ENCODE measurements at regions not wholly inside any gene's neighbourhood (a gene's known extent, or its start where the extent isn't known, plus 50 kb on each side); places are given as distances from the start of the nearest gene placed in this dataset.

DNA sequence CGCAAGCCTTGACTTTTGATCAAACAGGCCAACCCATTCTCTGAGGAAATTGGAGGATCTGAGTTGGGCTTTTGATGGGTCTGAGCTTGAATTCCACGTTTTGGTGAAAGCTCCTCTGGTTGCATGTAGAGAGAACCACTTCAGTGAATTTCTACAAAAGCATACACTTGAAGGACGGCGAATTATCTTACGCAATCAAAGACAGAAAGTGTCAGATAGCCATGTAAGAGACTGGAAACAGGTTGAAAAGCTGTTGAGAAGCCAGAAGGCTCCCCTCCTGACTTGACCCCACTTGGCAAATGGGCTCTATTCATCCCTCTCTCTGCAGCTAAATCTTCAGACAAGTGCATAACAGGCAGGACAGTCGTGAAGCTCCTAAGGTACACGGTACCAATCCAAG, 809.1 kb downstream of the BCL11B start (continued):
- no peak for TF ChIP-seq ZNF423 (CRISPR knock-in tag; IDR thresholded peaks at IDR 0.05)

DNA sequence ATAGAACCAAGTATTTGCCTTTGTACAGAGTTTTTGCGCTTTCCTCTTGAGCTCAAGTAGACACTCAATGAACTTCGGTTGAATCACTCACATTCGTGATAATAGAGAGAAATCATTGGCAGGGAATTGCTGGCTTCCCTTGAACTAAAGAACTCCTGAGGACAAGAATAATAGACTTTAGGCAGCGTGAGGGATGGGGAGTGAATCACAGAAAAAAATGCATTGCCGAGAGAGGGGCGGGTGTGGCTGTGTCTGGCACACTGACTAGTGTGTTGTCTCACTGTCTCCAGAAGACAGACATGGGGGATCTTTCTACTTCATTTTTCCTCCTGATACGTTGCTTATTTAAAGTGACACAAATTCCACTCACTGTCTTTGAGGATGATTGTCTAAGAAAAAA, 805.2 kb downstream of the BCL11B start:
- Mint-ChIP-seq H3K4me3 (no peak overlapping the region), H3K4me1 (peaks cover 6% of the 10 kb centered on the region), H3K27me3 (ENCODE audit: low read depth) (peaks cover 2% of the 10 kb centered on the region; the same call in 1 of the 2 replicates), H3K27ac (no peak overlapping the region), H3K36me3 (no peaks in the 10 kb centered on the region), H3K9me3 (peaks cover 16% of the 10 kb centered on the region)
- ChIA-PET CTCF (no interaction called here), POLR2A (no interaction called here)
- DNase-seq (ENCODE audit: low spot score): no peak
- no peak for ATAC-seq
- TF ChIP-seq ATF3 (CRISPR knock-in tag; conservative IDR thresholded peaks at IDR 0.05): no peak
- TF ChIP-seq CDX4 (CRISPR knock-in tag; IDR thresholded peaks at IDR 0.05; ENCODE audit: borderline replicate concordance): no peak
- no peak for TF ChIP-seq SMAD3 (CRISPR knock-in tag; IDR thresholded peaks at IDR 0.05; ENCODE audit: borderline replicate concordance)
- no peak for TF ChIP-seq KAT7 (CRISPR knock-in tag; IDR thresholded peaks at IDR 0.05; ENCODE audit: borderline replicate concordance)
- TF ChIP-seq HMGXB4 (CRISPR knock-in tag; IDR thresholded peaks at IDR 0.05): no peak
- no peak for TF ChIP-seq NFATC4 (CRISPR knock-in tag; IDR thresholded peaks at IDR 0.05)
- no peak for TF ChIP-seq ETV6 (CRISPR knock-in tag; IDR thresholded peaks at IDR 0.05)
- no peak for TF ChIP-seq ERG (CRISPR knock-in tag; IDR thresholded peaks at IDR 0.05)
- TF ChIP-seq HMGA2 (CRISPR knock-in tag; IDR thresholded peaks at IDR 0.05): no peak
- TF ChIP-seq MYBL2 (CRISPR knock-in tag; IDR thresholded peaks at IDR 0.05): no peak
- TF ChIP-seq NR3C1 (CRISPR knock-in tag; conservative IDR thresholded peaks at IDR 0.05; ENCODE audit: low read depth): no peak
- TF ChIP-seq ZNF219 (CRISPR knock-in tag; IDR thresholded peaks at IDR 0.05; ENCODE audit: borderline replicate concordance): no peak
- TF ChIP-seq NR1H2 (CRISPR knock-in tag; IDR thresholded peaks at IDR 0.05): no peak

GRCh38 chr14:98470663-98471062, 801.3 kb downstream of the BCL11B start:
- H3K27me3 Mint-ChIP-seq (ENCODE audit: low read depth): no peaks in the 10 kb centered on the region
- no peak overlapping the region for H3K27ac Mint-ChIP-seq
- H3K36me3 Mint-ChIP-seq: no peaks in the 10 kb centered on the region
- DNase-seq (ENCODE audit: low spot score): no peak
- ChIA-PET CTCF (no interaction called here), POLR2A (no interaction called here)
- ATAC-seq: no peak
- H3K4me3 Mint-ChIP-seq: no peak overlapping the region
- peaks cover 6% of the 10 kb centered on the region for H3K4me1 Mint-ChIP-seq
- H3K9me3 Mint-ChIP-seq: peaks cover 12% of the 10 kb centered on the region
- TF ChIP-seq ETV6 (CRISPR knock-in tag; IDR thresholded peaks at IDR 0.05) (no peak), ZNF232 (CRISPR knock-in tag; IDR thresholded peaks at IDR 0.05) (no peak), IRF2 (CRISPR knock-in tag; IDR thresholded peaks at IDR 0.05; ENCODE audit: borderline replicate concordance, low read depth) (no peak), GRHL2 (CRISPR knock-in tag; IDR thresholded peaks at IDR 0.05; ENCODE audit: insufficient replicate concordance, severe bottlenecking) (no peak), JUN (CRISPR knock-in tag; IDR thresholded peaks at IDR 0.05) (no peak), STAT6 (CRISPR knock-in tag; conservative IDR thresholded peaks at IDR 0.05; ENCODE audit: low read depth) (no peak), CREM (CRISPR knock-in tag; IDR thresholded peaks at IDR 0.05) (no peak)
- TF ChIP-seq, protein P1, sequence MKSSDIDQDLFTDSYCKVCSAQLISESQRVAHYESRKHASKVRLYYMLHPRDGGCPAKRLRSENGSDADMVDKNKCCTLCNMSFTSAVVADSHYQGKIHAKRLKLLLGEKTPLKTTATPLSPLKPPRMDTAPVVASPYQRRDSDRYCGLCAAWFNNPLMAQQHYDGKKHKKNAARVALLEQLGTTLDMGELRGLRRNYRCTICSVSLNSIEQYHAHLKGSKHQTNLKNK (CRISPR knock-in tag; IDR thresholded peaks at IDR 0.05): no peak
- TF ChIP-seq, protein P2, sequence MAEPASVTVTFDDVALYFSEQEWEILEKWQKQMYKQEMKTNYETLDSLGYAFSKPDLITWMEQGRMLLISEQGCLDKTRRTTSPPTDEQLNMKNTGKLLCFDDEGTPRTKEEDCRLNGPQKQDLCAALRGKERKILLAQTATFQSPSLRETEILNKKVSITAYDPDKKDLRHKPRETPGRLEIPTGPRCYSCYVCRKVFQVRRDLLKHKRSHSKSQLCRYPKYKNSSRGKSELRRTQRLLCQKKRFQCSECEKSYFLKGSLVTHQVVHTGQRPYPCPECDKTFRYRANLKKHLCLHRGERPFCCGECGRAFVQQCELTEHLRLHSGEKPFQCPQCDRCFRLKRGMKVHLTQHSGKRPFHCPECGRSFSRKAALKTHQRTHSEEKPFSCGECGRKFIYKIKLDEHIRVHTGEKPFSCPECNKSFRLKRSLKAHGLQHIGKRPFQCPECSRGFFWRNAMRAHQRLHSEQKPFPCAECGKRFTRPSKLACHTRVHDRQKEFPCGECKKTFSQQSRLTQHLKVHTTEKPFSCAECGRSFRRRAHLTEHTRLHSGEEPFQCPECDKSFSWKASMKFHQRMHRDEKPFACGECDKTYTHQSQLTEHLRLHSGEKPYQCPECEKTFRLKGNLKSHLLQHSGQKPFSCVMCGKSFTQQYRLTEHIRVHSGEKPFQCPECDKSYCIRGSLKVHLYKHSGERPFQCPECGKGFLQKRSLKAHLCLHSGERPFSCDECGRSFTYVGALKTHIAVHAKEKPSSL (CRISPR knock-in tag; conservative IDR thresholded peaks at IDR 0.05): no peak
- TF ChIP-seq, protein P3, sequence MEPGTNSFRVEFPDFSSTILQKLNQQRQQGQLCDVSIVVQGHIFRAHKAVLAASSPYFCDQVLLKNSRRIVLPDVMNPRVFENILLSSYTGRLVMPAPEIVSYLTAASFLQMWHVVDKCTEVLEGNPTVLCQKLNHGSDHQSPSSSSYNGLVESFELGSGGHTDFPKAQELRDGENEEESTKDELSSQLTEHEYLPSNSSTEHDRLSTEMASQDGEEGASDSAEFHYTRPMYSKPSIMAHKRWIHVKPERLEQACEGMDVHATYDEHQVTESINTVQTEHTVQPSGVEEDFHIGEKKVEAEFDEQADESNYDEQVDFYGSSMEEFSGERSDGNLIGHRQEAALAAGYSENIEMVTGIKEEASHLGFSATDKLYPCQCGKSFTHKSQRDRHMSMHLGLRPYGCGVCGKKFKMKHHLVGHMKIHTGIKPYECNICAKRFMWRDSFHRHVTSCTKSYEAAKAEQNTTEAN (CRISPR knock-in tag; IDR thresholded peaks at IDR 0.05): no peak

Measured in WTC11 (cell line).